AG04450 (cell line): ENCODE measurements at regions not wholly inside any gene's neighbourhood (a gene's known extent, or its start where the extent isn't known, plus 50 kb on each side); places are given as distances from the start of the nearest gene placed in this dataset.

Experiments used
- CTCF ChIA-PET: fragments of 300-600, 350-600 bp; formaldehyde crosslinking; extraction: SDS; loops from one replicate; lab custom pipeline; 2022; ENCODE audit warnings: antibody characterized with exemption, inconsistent platforms; lab: Charles Lee
- POLR2A ChIA-PET: fragments of 350-600 bp; formaldehyde crosslinking; extraction: SDS; loops from one replicate; lab custom pipeline; 2021; ENCODE audit warnings: antibody characterized with exemption, inconsistent platforms; lab: Yijun Ruan, JAX
- DNase-seq: peaks from one replicate; pipeline ENCODE4 v3.0.0-alpha.2; 2011; ENCODE audit warnings: low read depth, low spot score
- H3K27ac ChIP-seq: one replicate; pipeline ENCODE4 v1.5.1; 2012; ENCODE audit warnings: low read depth, low read length, control low read depth
- H3K27me3 ChIP-seq: one replicate; pipeline ENCODE4 v1.6.0; 2012; ENCODE audit warnings: low read length; ENCODE audit not compliant: control insufficient read depth, insufficient read depth
- H3K4me3 ChIP-seq: 2 replicates; pipeline ENCODE4 v1.5.1; 2011; ENCODE audit warnings: mild to moderate bottlenecking, low read depth, low read length, control low read depth
- H3K9me3 ChIP-seq: 2 replicates; pipeline ENCODE4 v1.5.1; 2012; ENCODE audit warnings: low read length; ENCODE audit not compliant: control insufficient read depth, insufficient read depth
- CTCF ChIP-seq: IDR thresholded peaks from 2 replicates; pipeline ENCODE4 v1.5.1; 2011; ENCODE audit warnings: low read depth, low read length, control low read depth, inconsistent platforms

GRCh38 chr5:93300945-93301344 is 280.1 kb downstream of the NR2F1-AS1 start:
- Histone ChIP-seq H3K27me3 (no peaks in the 10 kb centered on the region), H3K27ac (no peak overlapping the region), H3K4me3 (no peak overlapping the region), H3K9me3 (no peaks in the 10 kb centered on the region)
- POLR2A ChIA-PET = no interaction called here
- no peak for DNase-seq
- TF ChIP-seq CTCF = no peak
- CTCF ChIA-PET = no interaction called here

- Histone ChIP-seq H3K27ac (no peak overlapping the region), H3K9me3 (no peaks in the 10 kb centered on the region), H3K27me3 (no peaks in the 10 kb centered on the region), H3K4me3 (no peak overlapping the region)
- DNase-seq = no peak
- POLR2A ChIA-PET = no interaction called here
- CTCF ChIA-PET = no interaction called here
- TF ChIP-seq CTCF = no peak
Measured at GRCh38 chr5:93300309-93300923, 280.6 kb downstream of the NR2F1-AS1 start.

GRCh38 chr5:93299681-93300308 is 281.2 kb downstream of the NR2F1-AS1 start:
- no peak overlapping the region for H3K4me3 ChIP-seq
- CTCF ChIA-PET = interaction anchor here (0.5 kb wide), 1 partner anchor 1772 kb away, joined by 4 read pairs; no protein-coding TSS in a partner anchor
- POLR2A ChIA-PET = no interaction called here

GRCh38 chr5:93297116-93297515 is 283.9 kb downstream of the NR2F1-AS1 start:
- H3K9me3 ChIP-seq = no peaks in the 10 kb centered on the region
- H3K27ac ChIP-seq = no peak overlapping the region
- no peak overlapping the region for H3K4me3 ChIP-seq
- TF ChIP-seq CTCF = no peak
- POLR2A ChIA-PET = no interaction called here
- CTCF ChIA-PET = no interaction called here
- no peaks in the 10 kb centered on the region for H3K27me3 ChIP-seq
- no peak for DNase-seq

More at GRCh38 chr5:93299681-93300308, 281.2 kb downstream of the NR2F1-AS1 start:
- no peak overlapping the region for H3K27ac ChIP-seq
- no peak for TF ChIP-seq CTCF
- no peaks in the 10 kb centered on the region for H3K9me3 ChIP-seq
- H3K27me3 ChIP-seq = no peaks in the 10 kb centered on the region
- no peak for DNase-seq

GRCh38 chr5:93296338-93296737 is 284.7 kb downstream of the NR2F1-AS1 start:
- ChIA-PET POLR2A (no interaction called here), CTCF (no interaction called here)
- Histone ChIP-seq H3K4me3 (no peak overlapping the region), H3K27me3 (no peaks in the 10 kb centered on the region), H3K9me3 (no peaks in the 10 kb centered on the region), H3K27ac (no peak overlapping the region)
- no peak for TF ChIP-seq CTCF
- DNase-seq = no peak
